HG03558 (cell line): ENCODE measurements at regions not wholly inside any gene's neighbourhood (a gene's known extent, or its start where the extent isn't known, plus 50 kb on each side); places are given as distances from the start of the nearest gene placed in this dataset.

Experiments used
- ATAC-seq: cut with Tn5 transposase; IDR thresholded peaks from one replicate; pipeline ENCODE4 v1.9.1; 2021; ENCODE audit warnings: moderate number of reproducible peaks; ENCODE audit not compliant: unreplicated experiment; ENCODE audit errors: extremely low read depth

DNA sequence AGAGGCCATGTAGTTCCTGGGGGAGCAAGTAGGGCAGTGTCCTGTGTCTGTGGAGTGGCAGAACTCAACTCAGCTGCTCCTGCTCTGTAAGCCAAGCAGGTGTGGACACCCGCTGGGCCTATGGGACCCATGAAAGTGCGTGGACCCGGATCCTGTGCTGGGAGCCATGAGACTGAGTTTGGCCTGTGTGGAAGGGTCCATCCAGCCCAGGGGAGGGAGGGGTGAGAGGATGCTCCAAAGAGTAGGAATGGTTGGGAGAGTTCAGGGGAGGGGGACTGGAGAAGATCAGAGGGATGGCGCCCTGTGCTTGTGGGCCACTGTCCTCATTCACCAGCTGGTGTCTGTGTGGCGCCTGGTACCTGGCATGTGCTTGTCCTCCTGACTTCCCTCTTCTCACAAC is 226.4 kb upstream of the HS6ST1 start:
- ATAC-seq = no peak

GRCh38 chr2:128545829-128546228 is 227.2 kb upstream of the HS6ST1 start:
- ATAC-seq = no peak

DNA sequence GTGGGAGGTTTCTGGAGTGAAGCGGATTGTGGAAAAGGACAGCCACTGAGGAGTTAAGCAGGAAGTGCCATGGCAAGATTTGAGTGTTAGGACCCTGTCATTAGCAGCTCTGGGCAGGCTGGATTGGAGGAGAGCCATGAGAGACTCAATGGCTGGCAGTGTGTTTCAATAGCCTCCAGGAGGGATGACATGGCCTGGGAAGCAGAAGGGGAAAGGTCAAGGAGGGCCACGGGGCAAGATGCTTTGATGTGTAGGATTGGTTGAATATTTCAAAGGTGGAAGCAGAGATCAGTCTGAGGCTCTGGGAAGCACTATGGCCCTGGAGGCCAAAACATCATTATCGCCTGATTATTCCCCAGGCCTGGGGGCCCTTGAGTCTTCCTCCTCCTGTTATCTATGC is 229.0 kb upstream of the HS6ST1 start:
- ATAC-seq = no peak

DNA sequence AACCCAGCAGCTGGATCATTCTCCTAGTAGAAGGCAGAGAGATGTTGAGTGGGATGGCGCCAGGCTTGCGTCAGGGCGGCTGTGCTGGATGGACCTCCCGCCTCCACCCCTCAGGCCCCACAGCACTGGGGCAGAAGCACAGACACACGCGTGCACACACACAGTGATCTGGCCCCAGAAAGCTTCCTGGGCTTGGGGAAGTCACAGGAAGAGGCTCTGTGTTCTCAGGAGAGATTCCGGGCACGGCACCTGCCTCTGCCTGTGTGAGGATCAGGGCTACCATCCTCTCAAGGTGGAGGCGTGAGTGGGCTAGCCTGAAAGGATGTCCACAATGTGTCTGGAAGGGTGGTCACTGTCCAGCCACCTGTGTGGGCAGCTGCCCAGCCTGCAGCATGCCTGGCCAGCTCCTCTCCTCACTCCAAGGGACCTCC is 229.8 kb upstream of the HS6ST1 start:
- ATAC-seq = no peak

DNA sequence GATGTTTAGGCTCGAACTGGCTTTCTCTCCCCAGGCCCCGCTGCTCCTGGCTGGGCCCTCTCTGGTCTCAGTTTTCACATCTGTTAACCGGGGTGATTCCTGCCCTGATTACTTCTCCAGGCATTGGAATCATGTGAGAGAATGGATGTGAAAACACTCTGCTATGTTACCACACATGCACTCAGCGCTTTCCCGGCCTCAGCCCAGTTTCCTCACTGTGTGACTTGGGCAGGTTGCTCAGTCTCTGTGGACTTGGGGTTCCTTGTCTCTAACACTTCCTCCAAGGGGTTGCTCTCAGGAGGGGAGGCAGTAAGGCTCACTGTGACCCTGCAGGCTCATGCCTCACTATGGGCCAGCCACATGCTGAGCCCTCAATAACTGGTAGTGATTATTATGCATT is 230.4 kb upstream of the HS6ST1 start:
- no peak for ATAC-seq

DNA sequence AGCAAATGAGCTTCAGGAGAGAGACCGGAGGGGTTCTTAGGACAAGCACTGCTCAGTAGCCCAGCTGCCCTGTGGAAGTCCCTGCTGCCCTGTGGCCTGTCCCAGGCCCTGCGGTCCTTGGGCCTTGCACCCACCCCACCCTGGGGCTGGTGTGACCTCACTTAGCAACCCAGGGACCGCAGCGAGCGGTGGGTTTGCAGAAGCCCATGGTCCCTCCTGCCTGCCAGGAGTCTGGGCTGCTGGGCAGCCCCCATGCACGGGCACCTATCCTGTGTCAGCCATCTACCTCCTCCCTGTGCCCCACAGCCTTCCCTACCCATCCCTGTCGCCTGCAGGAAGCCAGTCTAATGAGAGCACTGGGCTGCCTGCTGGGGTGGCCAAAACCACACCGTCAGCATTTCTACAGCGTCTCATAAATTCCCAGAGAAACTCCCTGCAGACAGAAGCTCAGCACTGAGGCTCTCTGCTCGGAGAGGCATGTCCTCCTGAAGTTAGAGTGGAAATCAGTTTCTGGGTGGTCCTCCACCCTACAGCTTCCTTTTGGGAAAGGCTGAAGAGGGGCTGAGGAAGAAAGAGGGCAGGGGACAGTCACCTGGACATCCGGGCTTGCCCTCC is 231.1 kb upstream of the HS6ST1 start:
- no peak for ATAC-seq

DNA sequence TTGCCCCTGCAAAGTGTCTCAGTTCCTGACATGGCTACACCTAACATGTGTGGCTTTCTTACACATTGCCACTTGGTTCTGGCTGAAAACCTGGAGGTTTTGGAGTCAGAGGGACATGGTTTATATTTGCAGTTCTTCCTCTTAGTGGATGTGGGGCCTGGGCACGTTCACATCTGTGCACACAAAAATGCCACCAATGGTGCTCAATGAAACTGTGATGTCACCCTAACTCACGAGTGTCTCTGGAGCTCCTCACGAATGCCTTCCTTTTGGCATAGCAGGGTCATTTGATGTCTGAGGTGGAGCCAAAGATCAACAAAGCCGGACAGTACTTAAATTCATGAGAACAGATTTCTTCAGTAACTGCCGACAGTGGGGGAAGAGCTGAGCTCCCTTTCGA is 231.7 kb upstream of the HS6ST1 start:
- no peak for ATAC-seq

- no peak for ATAC-seq
Observed at GRCh38 chr2:128550801-128551416, 232.2 kb upstream of the HS6ST1 start.

- no peak for ATAC-seq
Observed at GRCh38 chr2:128551435-128551834, 232.8 kb upstream of the HS6ST1 start.

DNA sequence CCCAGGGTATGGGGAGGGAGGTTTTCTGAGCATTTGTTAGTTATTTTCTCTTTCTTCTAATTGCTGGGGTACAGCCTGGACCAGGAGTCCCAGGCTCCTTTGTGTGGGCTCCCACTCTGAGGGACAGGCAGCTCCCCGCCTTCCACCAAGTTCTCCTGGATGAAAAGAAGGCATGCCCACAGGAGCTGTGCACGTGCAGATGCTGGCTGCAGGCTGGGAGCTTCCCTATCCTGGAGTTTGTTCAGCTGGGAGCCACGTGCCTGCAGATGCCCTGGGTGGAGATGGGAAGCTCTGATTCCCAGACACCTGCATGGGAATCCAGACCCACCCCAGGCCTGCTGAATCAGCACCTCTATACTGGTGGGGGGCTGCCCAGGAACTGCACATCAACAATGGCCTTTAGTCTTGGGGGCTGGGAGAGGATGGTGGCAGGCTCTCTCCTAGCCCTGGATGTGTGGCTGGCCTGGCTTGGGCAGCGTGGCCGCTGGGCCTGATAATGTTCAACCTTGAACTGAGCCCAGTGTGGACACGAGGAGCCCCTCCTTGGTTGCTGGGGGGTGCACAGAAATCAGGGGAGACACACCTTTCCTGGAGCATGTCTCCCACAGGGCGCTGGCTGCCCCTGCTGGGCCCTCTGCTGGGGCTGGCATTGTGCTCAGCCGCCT is 233.6 kb upstream of the HS6ST1 start:
- no peak for ATAC-seq

DNA sequence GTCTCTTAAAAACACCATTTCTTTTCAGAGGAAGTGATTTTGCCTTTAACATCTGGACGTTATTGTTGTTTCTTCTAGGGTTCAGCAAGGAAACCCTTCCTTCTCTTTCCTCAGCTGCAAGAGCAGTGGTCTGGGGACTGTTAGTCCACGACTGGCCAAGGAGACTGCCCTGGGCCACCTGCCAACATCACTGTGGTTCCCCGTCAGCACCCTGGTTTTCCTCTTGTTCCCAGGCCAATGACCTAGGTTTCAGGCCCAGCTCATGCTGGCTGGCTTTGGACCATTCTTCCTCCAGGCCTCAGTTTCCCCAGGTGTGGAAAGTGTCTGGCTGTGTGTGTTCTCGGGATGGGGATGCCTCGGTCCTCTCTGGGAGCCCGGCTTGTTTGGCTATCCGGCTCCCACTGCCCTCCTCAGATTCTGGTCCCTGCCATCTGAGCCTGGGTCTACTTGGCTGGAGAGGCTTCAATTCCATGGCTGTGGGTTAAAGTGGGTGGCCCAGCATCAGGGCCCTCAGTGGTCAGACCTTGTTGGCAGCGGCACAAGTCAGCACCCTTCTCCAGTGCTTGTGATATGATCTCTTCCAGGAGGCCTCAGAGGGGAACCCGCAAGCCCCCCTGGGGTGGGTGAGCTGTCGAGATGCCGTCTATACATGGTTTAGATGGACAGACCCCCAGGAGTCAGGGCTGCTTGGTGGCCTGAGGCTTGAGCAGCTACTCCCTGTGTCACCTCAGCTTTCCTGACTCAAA is 234.3 kb upstream of the HS6ST1 start:
- no peak for ATAC-seq

DNA sequence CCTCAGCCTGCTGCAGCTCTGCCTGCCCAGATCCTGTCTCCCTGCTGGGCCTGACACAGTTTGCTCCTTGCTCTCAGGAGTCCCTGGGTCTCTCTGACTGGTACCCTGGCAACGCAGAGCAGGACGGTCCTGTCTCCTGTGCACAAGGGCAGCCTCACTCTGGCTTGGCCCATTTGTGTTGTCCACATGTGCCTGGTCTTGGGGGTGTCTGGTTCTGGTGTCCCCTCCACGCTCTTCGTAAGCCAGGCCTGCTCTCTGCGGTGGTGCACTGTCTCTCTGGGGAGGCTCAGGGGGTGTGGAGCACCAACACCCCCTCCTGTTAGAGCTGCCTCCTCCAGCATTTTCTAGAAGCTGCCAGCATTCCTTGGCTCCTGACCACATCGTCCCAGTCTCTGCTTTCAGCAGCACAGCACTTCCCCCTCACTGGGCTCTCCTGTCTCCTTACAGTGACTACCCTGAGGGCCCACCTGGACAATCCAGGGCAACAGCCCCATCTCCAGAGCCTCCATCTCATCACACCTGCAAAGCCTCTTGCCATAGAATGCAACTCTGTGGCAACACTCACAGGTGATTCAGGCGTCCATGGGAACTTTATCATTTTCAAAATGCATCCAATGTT is 235.6 kb upstream of the HS6ST1 start:
- no peak for ATAC-seq

GRCh38 chr2:128555433-128555832 is 236.8 kb upstream of the HS6ST1 start:
- ATAC-seq = no peak

DNA sequence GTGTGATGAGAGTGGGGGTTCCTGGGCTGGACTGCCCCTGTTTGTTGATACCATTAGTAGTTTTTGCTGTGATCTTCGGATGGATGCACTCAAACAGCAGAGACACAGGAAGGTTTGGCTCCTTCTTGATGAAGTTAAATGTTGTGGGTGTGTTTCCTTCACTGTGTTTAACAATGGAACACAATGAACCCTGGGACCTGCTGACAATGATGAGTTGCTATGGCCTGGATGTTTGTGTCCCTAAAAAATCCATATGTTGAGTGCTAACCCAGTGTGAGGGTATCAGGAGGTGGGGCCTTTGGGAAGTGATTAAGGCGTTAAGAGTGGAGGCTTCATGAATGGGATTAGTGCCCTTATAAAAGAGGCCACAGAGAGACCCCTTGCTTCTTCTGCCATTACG is 237.4 kb upstream of the HS6ST1 start:
- no peak for ATAC-seq

DNA sequence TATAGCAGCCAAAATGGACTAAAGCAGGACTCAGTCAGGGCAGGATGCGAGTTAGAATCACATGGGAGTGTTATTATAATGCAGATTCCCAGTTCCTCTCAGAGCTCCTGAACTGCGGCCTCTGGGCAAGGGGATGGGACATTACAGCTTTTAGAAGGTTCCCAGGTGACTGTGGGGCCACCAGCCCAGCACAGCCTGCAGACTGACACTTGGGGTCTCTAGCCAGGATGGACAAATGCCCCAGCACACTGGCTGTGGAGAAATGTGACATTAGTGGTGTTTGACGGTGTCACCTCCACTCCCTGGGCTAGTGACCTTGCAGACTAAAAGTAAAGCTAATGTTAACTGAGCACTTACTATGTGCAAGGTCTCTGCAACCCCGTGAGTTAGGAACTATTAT is 238.0 kb upstream of the HS6ST1 start:
- no peak for ATAC-seq

- no peak for ATAC-seq
Observed at GRCh38 chr2:128557069-128557468, 238.4 kb upstream of the HS6ST1 start.

DNA sequence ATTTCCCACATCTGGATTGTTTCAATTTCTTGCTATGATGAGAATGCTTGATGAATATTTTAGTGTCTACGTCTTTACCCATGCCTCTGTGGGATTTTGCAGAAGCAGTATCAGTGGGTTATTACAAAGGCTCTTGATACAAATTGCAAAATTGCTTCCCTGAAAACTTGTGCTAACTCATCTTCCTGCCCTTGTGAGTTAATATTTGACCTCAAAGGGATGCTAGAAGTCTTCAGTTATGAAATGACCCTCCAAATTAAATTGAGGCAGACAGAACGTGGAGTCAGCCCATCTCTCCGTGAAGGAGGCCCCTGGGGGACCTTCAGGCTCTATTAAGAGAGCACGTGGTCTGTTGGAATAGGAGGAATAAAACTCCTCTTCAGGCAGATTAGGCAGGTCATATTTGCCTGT is 239.2 kb upstream of the HS6ST1 start:
- ATAC-seq = no peak

- no peak for ATAC-seq
Observed at GRCh38 chr2:128558441-128558840, 239.8 kb upstream of the HS6ST1 start.

DNA sequence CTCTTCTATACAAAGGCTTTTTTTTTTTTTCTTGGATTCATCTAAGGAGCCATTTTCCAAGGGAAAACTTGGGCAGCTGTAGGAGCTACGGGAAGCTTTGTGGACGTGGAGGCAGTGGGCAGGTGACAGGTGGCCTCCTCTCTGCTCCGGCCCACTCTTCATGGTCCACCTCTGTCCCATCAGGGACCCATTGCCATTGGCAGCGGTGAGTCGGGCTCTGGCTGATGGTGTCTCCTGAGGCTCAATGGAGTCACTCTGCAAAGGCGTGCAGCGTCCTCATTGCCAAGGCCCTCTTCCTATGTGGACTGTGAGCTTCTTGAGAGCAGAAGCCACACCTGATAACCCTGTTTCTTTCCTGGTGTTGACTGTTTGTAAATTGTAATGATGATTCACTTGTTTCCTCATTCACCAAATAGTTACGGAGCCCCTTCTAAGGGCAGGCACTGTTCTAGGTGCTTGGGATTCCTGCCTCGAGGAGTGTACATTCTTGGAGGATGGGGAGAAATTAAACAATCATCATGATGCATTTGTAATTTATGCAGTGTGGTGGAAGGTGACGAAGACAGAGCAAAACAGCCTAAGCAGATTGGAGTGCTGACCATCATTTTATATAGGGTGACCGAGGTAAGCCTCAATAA is 240.3 kb upstream of the HS6ST1 start:
- no peak for ATAC-seq
